GM12872 (cell line): ENCODE measurements at regions not wholly inside any gene's neighbourhood (a gene's known extent, or its start where the extent isn't known, plus 50 kb on each side); places are given as distances from the start of the nearest gene placed in this dataset.

Experiments used
- TF ChIP-seq, protein P1 (sequence below): IDR thresholded peaks from 3 replicates; pipeline ENCODE4 v1.5.1; 2011; ENCODE audit warnings: low read depth, mild to moderate bottlenecking, low read length, moderate library complexity; ENCODE audit not compliant: insufficient read depth

DNA sequence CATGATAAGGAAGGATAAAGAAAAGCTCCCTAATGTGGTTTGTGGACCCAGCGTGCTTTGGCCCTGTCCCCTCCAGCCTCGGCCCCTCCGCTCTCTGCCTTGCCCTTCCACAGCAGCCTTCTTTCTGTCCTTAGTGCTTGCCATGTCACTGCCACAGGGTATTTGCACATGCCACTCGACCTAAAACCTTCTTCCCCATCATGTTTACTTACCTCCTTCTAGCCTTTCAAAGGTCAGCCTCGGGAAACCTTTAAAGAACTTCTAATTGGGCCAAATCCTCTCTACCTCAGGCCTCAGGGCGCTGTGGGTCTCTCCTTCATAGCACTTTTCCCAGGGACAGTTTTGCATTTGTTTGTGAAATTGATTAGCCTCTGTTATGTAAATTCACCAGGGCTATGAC is 73.0 kb downstream of the SCN11A start:
- TF ChIP-seq, protein P1, sequence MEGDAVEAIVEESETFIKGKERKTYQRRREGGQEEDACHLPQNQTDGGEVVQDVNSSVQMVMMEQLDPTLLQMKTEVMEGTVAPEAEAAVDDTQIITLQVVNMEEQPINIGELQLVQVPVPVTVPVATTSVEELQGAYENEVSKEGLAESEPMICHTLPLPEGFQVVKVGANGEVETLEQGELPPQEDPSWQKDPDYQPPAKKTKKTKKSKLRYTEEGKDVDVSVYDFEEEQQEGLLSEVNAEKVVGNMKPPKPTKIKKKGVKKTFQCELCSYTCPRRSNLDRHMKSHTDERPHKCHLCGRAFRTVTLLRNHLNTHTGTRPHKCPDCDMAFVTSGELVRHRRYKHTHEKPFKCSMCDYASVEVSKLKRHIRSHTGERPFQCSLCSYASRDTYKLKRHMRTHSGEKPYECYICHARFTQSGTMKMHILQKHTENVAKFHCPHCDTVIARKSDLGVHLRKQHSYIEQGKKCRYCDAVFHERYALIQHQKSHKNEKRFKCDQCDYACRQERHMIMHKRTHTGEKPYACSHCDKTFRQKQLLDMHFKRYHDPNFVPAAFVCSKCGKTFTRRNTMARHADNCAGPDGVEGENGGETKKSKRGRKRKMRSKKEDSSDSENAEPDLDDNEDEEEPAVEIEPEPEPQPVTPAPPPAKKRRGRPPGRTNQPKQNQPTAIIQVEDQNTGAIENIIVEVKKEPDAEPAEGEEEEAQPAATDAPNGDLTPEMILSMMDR = no peak

- TF ChIP-seq, protein P1 = no peak
Measured at GRCh38 chr3:38970851-38971638, 80.7 kb downstream of the SCN11A start.

GRCh38 chr3:38969317-38970235 is 82.2 kb downstream of the SCN11A start:
- TF ChIP-seq, protein P1 = no peak

- TF ChIP-seq, protein P1 = no peak
Measured at GRCh38 chr3:38968891-38969290, 82.9 kb downstream of the SCN11A start.

DNA sequence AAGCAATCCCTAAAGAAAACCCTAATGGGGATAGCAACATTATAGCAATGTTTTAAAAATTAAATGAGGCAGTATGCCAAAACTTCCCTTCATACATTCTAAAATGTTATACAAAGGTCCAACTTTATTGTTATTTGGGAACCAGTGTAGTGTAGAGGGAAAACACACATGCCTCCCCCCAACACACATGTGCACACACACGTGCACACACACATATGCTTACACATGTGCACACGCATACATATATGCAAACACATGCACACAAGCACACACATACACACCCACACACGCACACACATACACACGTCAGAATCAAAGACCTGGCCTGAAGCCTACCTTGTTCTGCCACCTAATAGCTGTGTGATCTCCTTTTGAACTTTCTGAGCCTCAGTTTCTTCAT is 83.3 kb downstream of the SCN11A start:
- TF ChIP-seq, protein P1 = no peak

- TF ChIP-seq, protein P1 = no peak
Measured at GRCh38 chr3:38967693-38967989, 84.1 kb downstream of the SCN11A start.
